Pulmonary artery endothelial cell (primary cell): ENCODE measurements at regions not wholly inside any gene's neighbourhood (a gene's known extent, or its start where the extent isn't known, plus 50 kb on each side); places are given as distances from the start of the nearest gene placed in this dataset.

Source experiments
- DNase-seq: peaks from one replicate; pipeline ENCODE4 v3.0.0-alpha.2; 2011; ENCODE audit warnings: low read depth, low spot score

DNA sequence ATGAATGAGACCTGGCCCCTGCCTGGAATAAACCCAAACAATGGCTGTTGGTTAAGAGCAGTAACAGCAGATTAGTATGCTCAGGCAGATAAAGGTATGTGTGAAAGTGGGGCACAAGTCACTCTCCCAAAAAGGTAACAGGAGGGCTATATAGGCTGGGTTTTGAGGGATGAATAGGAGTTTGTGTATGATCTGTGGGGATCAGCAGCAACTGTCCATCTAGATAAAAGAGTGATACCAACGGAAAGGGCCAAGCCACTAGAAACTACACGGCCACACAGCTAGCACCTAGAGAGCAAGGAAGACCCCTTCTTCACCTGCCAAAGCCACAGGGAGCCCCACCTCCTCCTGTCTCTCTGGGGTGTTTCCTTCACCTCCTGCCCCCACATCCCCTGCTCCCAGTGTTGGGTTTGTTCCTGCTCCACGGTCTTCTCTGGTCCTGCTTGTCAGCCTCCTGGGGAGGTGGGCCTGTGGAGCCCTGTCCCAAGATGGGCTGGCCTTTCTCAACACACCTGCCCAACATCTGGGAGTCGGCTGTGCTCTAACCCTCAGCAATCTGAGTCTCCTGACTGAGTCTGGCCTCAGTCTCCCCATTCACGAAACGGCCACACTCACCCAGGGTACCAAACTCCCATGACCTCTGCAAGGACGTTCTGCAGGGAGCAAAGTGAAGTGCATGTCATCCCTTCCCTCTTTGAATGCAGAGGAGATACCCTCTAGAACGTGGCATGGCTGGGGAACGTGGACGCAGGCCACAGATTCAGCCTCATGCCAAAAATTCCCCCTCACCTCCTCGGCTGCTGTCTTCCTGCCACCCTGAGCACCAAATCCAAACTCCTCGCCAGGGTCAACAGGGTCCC is 108.2 kb downstream of the NCOR2 start:
- no peak for DNase-seq

DNA sequence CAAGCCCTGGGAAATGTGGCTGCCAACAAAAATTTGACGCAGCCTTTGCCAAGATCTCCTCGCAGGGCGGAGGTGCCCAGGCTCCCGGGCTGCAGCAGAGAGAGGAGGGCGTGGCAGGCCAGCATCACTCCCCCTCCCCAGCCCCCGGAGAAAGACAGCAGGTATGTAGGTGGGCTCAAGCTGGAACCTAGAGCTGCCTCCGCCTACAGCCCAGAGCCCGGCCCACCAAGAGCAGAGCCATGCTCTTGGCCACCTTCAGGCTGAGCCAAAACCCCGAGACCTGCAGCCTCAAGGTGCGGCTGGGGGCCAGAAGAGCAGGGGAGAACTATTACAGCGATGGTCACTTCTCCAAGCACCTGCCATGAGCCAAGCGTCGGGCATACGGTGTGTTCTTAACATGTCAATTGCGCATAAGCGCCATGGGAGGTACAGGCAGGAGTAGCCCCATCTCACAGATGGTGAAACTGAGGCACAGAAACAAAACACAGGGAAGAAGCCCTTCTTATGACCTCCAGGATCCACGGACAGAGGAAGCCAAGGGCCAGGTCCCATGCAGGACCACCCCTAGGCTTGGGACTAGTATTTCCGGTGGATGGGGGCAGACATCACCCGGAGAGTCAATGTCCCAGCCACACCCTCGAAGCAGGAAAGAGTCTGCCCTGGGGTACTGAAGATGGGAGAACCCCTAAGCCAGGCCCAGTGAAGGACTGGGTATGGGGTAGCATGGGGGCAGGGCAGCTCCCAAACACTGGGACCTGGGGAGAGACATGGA is 109.0 kb downstream of the NCOR2 start:
- no peak for DNase-seq

DNA sequence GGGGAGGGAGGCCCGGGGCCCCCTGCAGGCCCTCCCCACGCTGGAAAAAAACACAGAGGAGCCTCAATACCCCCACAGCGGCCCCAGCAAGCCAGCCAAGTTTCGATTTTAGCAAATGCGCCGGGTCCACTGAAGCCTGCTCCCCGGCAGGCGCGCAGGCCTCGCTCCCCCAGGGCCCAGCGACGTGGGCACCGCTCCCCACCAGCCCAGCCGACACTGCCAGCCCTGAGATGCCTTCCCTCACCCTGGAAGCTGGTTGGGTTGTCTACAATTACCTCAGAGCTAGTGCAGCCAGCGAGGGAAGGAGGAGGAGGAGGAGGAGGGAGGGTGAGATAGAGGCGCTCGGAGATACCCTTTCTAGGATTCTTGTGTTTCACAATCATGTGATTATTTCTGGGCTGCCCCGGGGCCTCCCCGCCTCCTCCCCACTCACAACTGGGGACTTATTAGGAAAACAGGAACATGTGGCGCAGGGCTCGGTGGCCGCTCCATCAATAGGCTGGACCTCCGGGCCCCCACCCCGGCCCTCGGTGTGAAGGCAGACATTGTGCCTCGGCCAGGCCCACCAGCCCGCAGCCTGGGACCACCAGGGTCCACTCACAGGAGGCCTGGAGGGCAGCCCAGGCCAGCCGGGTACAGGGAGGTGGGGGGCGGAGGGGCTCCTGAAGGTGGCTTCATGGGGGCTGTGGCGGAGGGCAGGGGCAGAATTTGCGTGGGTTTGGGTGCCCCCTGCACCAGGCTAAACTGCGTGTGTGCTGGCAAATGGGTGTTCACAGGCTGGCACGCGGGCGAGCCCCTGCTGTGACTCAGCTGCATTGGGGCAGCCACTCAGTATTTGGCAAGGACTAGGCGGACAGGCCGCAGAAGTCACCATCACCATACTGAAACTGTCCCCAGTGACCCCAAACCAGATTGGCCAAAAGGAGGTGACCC is 109.9 kb downstream of the NCOR2 start:
- no peak for DNase-seq

DNA sequence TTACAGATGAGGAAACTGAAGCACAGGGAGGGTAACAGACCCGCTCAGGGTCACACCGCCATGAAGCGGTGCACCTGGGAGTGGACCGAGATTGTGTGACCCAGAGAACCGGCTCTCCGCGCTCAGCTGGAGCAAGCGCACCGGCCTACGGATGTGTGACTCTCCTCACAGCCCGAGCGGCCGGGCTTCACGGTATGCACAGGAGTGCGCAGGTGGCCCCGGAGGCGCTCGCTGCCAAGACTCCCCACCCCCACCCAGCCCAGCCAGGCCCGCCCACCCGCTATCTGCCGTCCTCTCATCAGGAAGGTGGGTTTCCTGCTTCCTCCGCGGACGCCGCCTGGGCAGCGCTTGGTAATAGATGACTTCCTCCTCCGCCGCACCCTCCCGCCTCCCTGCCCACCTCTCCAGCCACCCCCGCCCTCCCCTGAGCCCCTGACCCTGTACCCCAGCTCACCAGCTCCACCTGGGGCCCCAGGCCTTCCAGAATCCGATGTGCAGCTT is 110.7 kb downstream of the NCOR2 start:
- DNase-seq, result no peak

DNA sequence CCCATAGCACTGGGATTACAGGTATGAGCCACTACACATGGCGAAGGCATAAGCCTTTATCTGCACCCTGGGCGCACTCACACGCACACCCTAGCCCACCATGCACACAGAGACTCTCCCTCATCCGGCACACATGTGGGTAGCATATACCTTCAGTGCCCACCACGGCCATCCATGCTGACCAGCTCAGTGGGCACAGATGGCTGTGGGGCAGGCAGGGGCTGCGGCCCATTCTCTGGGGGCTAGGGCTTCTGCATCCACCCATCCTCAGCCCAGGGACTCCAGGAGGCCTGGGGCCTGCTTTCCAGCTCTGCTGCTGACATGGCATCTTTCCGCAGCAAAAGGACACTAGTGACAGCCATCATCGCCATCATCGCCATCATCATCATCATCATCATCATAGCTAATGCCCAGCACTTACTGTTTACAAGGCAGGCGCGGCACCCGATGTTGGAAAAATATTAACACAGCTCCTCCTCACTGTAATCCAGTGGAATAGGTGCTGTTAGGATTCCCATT is 111.2 kb downstream of the NCOR2 start:
- no peak for DNase-seq

DNA sequence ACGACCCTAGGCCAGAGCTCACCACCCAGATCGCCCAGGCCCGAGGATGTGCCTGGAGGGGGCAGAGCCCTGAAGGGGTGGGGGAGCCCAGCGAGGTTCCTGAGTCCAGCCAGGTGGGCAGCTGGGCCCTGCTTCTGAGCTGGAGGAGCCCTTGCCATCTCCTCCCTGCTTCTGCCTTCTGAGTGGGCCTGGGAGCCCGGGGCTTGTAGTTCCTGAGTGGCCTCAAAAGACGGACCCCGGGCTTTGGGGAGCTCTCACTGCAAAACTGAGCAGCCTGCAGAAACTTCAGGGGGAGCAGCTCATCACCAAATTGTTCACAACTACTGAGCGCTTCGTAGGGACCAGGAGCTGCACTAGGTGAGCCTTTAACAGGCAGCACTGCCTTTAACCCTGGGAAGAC is 112.1 kb downstream of the NCOR2 start:
- no peak for DNase-seq

DNA sequence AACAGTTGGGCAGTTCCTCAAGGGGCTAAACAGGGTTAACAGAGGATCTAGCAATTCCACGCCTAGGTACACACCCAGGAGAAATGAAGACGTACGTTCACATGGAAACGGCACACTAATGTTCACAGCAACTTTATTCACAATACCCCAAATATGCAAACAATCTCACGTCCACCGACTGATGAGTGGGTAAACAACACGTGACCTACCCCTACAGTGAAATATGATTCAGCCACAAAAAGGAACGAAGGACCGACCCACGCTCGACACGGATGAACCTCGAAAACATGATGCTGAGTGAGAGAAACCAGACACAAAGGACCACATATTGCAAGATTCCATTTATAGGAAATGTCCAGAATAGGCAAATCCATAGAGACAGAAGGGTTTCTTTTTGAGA is 112.7 kb downstream of the NCOR2 start:
- DNase-seq, result no peak

DNA sequence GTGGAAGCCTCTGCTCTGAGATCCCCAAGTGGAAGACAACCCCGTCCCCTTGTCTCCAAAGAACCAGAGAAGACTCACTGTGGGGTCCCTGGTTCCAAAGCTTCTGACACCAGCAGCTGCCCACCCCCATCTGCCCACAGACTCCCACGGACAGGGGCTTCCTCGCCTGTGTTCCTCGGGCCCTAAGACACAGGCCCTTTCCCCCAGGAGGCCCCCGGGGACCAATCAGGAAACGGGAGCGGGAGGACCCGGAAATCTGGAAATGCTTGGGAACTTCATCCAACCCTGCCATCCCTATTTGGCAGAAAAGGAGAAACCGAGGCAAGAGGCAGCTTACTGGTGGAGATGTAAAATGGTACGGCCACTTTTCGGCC is 113.1 kb downstream of the NCOR2 start:
- DNase-seq, result no peak

DNA sequence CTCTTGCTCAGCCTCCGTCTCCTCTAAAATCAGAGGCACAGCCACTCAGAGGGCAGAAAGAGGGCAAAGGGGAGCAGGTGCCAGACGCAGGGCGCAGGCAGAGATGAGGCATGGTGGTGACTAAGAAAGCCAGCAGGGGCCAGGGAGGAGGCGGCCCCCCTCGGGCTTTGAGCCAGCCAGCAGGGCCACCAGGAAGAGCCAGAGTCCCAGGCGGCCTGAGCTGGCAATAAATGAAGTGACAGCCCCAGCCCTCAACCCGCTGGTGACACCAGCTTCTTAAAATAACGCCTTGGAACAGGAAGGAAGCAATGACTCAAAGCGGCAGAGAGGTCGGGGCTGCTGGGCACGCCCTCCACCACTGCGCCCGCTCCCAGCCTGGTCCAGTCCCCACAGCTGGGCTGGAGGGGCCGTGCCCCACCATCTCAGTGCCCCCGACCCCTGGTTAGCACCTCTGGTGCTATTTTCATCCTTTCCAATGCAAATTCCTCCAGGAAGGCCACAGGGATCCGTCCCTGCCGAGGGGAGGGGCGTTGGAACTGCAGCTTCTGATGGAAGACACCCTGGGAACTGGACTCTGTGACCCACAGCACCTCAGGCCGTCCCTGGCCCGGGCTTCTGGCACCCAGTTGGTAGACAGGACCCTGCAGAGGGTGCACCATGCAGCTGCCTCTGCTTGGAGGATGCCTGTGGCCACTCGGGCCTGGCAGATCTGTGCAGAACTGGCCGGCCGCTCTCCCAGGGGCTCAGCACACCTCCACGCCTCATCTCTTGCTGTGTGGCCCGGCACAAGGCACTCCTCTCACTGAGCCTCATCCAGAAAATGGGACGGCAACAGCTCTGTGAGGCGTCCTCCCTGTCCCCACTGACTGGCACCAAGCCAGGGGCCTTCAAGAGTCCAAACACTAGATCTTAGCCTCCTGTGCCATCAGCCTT is 113.7 kb downstream of the NCOR2 start:
- peak; percentile 37 for DNase-seq

DNA sequence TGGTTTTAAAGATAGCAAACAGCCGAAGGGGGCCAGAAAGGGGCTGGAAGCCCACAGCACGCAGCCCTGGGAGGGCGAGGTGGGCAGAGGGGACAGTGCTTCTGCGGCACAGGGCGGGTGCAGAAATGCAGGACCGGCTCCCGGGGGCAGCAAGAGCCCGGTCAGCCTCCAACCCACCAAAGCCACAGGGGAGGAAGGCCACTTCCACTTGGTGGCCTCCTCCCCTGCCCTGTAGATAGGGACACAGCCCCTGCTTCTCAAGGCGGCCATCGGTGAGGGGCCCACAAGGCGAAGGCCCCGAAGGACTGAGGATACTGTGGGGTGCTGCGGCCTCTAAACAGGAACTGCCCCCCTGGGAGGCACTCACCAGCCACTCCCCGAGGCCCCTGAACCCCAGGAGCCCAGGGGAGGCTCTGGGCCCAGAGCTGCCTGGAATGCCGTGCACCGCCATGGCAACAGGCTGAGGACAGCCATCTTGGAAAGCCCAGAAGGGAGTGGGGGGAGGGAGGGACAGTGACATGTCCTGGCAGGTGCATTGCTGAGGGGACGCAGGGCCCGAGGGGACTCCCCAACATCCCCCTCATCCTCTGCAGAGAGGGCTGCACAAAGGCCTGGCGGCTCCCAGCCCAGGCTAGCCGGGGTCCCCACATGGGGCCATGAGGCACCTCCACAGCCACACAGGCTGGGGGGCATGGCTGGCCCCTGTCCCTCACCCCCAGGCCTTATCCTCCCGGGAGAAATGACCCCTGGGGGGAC is 114.7 kb downstream of the NCOR2 start:
- DNase-seq, result no peak

DNA sequence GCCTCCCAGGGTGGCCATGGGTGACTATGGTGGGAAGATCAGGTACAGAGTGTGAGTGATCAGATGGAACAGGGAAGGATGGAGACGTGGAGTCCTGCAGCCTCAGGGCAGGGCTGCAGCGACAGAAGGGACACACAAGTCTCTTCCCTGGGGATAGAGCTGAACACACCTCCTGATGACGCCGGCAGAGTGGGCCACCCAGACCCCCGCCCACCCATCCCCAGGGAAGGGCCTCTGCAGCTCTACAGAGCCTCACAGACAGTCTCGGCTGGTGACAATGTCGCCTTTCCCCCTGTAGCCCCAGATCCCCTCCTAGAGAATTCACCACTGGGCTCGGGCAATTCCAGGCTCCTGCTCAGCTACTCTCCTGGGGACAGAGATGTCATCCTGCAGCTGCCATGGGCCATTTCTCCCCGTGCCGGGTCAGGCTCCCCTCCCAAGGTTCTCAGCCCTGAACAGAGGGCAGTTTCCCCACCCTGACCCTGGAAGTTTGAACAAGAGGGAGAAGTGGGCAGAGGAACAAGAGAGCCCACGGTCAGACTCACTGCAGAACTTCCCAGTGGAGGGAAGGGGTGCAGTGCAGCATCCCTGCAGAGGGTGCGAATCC is 115.7 kb downstream of the NCOR2 start:
- DNase-seq, result no peak

DNA sequence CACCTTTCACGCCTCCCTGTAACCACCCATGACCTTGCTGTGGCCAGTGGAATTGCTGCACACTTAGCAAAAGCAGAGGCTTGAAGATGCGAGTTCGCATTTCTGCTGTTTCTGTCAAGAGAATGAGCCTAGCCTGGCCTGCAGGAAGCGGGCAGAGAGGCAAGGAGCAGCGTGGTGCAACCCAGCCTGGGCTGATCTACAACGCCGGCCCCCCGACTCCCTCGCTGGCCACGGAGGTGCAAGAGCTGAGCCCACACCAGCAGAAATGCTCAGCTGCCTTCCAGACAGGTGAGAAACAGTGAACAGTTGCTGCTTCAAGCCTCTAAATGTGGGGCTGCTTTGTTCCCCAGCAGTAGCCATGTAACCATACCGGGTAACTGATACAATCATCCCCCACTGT is 116.4 kb downstream of the NCOR2 start:
- DNase-seq, result no peak

DNA sequence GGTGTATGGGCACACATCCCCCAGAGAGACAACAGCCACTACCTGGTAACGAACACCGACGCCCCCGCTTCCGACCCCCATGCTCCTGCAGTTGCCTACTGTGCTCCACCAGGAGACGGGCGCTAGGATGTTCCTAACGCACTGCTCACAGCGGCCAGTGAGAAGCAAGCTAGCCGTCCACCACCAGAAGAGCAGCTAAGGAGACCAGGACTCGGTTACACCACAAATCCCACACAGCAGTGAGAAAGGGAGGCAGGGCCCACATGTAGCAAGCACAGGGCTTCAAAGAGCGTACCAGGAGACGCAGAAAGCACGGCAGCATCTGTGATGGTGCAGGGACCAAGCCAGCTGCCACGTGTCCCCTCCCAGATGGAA is 117.0 kb downstream of the NCOR2 start:
- DNase-seq, result no peak

DNA sequence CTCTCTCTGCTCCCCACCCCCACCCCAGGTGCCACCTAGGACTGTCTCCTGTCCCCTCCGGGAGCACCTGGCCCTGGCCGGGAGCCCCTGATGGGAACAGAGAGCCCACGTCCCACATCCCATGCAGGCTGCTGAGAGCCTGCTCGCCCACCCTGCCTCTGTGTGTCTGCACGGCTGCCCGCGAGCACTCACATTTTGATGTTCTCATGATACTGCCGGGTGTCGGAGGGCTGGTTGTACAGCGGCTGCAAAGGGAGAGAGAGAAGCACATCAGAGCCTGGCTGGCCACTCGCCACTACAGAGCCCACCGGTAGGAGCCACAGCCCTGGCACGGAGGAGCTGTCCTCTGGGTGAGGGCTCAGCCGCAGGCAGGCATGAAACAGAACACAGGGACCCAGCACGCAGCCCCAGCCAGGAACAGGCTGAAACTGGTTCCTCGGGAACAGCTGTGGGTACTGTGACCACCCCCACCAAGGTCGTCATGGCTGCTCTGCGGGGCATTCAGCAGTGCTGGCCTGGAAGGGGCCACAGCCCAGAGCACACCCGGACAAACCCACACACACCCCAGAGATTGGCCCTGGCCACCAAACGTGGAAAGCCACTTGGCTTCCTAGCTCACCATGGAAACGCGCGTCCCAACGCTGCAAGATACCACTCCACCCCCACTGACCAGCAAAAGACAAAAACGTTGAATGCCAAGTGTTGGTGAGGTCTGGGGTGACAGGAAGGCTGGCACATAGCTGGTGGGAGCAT is 117.6 kb downstream of the NCOR2 start:
- DNase-seq, result no peak

DNA sequence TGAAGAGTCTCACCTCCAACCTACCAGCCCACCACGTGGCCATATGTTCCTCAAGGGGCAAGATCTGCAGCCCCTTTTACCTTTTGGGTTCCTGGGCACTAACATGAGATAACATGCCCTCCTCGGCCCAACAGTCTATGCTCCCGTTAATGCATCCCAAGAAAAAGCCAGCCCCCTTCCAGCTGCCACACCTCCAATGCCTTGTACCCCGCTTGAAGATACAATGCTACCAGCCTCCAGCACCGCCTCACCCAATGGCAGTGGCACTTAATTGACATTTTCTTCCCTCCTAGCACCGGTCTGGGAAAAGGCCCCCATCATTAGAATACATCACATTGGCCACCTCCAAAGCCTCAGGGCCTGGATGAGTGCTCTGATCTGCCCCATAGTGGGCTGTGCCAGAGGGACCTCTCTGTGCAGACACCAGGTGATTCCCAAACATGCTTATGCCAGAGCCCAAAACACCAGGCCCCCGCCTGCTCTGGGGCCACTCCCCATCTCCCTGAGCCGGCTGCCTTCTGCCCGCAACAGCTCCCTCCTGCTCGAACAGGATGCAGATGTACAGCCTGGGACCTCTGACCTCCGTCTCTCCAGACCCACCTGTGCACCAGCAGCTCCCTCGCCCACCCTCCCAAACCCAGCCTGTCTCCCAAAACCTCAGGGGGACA is 118.3 kb downstream of the NCOR2 start:
- DNase-seq, result no peak

DNA sequence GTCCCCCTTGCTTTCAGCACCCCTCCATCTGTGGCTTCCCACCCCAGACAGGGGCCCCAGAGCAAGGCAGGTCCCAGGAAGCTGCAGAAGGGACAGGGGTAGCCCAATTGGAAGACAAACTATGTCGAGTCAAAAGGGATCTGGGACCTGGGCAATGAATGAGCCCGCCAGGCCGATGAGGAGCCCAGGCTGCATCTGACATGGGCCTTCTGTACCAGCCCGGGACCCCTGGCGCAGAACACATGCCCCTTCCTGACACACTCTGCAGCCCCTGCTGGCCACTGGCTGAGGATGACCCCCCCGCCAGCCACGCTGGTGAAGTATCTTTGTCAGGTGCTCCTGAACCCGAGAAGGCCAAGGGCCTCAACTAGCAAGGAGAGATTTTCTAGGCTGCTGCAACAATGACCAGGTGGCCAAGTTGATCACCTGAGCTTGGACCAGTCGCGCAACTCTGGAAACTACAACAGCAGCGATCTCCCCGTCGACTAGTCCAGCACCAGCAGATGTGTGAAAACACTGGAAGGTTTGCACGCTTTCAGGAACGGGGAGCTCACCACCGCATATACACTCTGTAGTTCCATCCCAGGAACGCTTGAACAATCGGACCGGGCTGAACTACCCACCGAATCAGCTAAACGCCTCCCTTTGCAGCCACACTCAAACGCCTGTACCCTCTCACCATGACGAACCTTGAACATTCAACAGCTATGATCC is 119.0 kb downstream of the NCOR2 start:
- no peak for DNase-seq

DNA sequence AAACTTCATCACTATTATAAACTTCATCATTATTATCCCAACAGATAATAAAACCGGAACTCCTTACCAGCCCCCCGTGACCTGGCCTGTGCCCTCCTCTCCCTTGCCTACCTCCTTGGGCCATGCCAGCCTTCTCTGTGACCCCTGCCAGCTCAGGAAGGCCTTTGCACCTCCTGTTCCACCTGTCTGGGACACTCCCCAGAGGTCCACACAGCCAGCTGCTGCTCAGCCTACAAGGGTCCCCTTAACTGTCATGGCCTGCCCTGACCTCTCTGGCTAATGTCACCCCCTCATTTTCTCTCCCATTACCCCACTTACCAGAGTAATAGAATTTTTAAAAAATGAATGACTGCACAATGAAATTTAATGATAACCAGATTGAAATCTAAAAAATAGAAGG is 121.0 kb downstream of the NCOR2 start:
- no peak for DNase-seq
